IMR-90 (cell line): ENCODE measurements at regions not wholly inside any gene's neighbourhood (a gene's known extent, or its start where the extent isn't known, plus 50 kb on each side); places are given as distances from the start of the nearest gene placed in this dataset.

Source experiments
- ATAC-seq: fragments of 200-7000 bp; cut with Tn5 transposase; 2 replicates; pipeline ENCODE4 v1.9.1; 2020; ENCODE audit warnings: low read depth, mild to moderate bottlenecking, moderate library complexity
- BruUV-seq: library from RNA; stranded (reverse); fragments of 400-500 nt; replicated peaks from 2 replicates; lab custom pipeline; 2021; lab: Mats Ljungman, UMichigan
- CTCF ChIA-PET: fragments of 300-600 bp; formaldehyde crosslinking; extraction: SDS; loops from one replicate; lab custom pipeline; 2021; ENCODE audit warnings: antibody characterized with exemption; lab: Yijun Ruan, JAX
- POLR2A ChIA-PET: fragments of 300-600 bp; sonication (Branson Sonifier 250); formaldehyde crosslinking; loops from one replicate; lab custom pipeline; 2022; ENCODE audit warnings: antibody characterized with exemption; ENCODE audit not compliant: unreplicated experiment; lab: Charles Lee
- DNase-seq: peaks from one replicate; pipeline ENCODE4 v3.0.0; 2013
- H2AFZ ChIP-seq: replicated peaks from 2 replicates; pipeline ENCODE3; 2013; ENCODE audit warnings: low read length, mild to moderate bottlenecking; ENCODE audit not compliant: poor library complexity
- H2AK5ac ChIP-seq: 2 replicates; pipeline ENCODE4 v1.6.1; 2013; ENCODE audit warnings: low read depth, low read length, inconsistent platforms
- H2AK9ac ChIP-seq: replicated peaks from 2 replicates; pipeline ENCODE3; 2013; ENCODE audit warnings: mild to moderate bottlenecking, low read depth, low read length, moderate library complexity; ENCODE audit not compliant: poor library complexity
- H2BK120ac ChIP-seq: 2 replicates; pipeline ENCODE4 v1.6.1; 2013; ENCODE audit warnings: low read depth, low read length, inconsistent platforms
- H2BK15ac ChIP-seq: 3 replicates; pipeline ENCODE4 v1.6.1; 2013; ENCODE audit warnings: low read depth, low read length, inconsistent platforms
- H2BK20ac ChIP-seq: 2 replicates; pipeline ENCODE4 v1.6.1; 2013; ENCODE audit warnings: low read depth, mild to moderate bottlenecking, inconsistent platforms, low read length, moderate library complexity
- H2BK5ac ChIP-seq: 2 replicates; pipeline ENCODE4 v1.6.1; 2013; ENCODE audit warnings: mild to moderate bottlenecking, low read depth, low read length, inconsistent platforms; ENCODE audit not compliant: poor library complexity, severe bottlenecking
- H3K14ac ChIP-seq: replicated peaks from 2 replicates; pipeline ENCODE4 v1.6.1; 2013; ENCODE audit warnings: low read depth, low read length, inconsistent platforms
- H3K18ac ChIP-seq: 2 replicates; pipeline ENCODE4 v1.6.1; 2013; ENCODE audit warnings: low read depth, low read length, control low read depth
- H3K23ac ChIP-seq: 2 replicates; pipeline ENCODE4 v1.6.1; 2013; ENCODE audit warnings: low read depth, low read length, inconsistent platforms
- H3K27ac ChIP-seq: 2 replicates; pipeline ENCODE4 v1.5.1; 2013; ENCODE audit warnings: mild to moderate bottlenecking, control low read depth, low read length; ENCODE audit not compliant: insufficient read depth
- H3K27me3 ChIP-seq: 2 replicates; pipeline ENCODE4 v1.6.1; 2013; ENCODE audit warnings: low read length; ENCODE audit not compliant: control insufficient read depth, insufficient read depth
- H3K36me3 ChIP-seq: 2 replicates; pipeline ENCODE4 v1.6.1; 2013; ENCODE audit warnings: low read length, mixed read lengths; ENCODE audit not compliant: control insufficient read depth, insufficient read depth
- H3K4ac ChIP-seq: 2 replicates; pipeline ENCODE4 v1.6.1; 2013; ENCODE audit warnings: low read depth, low read length, inconsistent platforms
- H3K4me1 ChIP-seq: 2 replicates; pipeline ENCODE4 v1.6.1; 2013; ENCODE audit warnings: low read length, mixed read lengths; ENCODE audit not compliant: control insufficient read depth, insufficient read depth
- H3K4me2 ChIP-seq: 2 replicates; pipeline ENCODE4 v1.6.1; 2013; ENCODE audit warnings: low read depth, mild to moderate bottlenecking, control low read depth, low read length, moderate library complexity
- H3K4me3 ChIP-seq: 2 replicates; pipeline ENCODE4 v1.5.1; 2013; ENCODE audit warnings: low read depth, mild to moderate bottlenecking, control low read depth, low read length, moderate library complexity; ENCODE audit not compliant: insufficient read depth
- H3K56ac ChIP-seq: 2 replicates; pipeline ENCODE4 v1.6.1; 2013; ENCODE audit warnings: low read length, inconsistent platforms; ENCODE audit not compliant: insufficient read depth; ENCODE audit errors: extremely low read depth
- H3K79me1 ChIP-seq, 2 experiments: 2 replicates each; pipeline ENCODE4 v1.6.1; 2013; ENCODE audit warnings: low read length in 2 of 2, inconsistent platforms in 1 of 2, low read depth in 1 of 2
- H3K9ac ChIP-seq: 2 replicates; pipeline ENCODE4 v1.6.1; 2013; ENCODE audit warnings: low read depth, low read length, control low read depth
- H3K9me1 ChIP-seq: 2 replicates; pipeline ENCODE4 v1.6.1; 2013; ENCODE audit warnings: low read length, inconsistent platforms; ENCODE audit not compliant: insufficient read depth
- H3K9me3 ChIP-seq: 2 replicates; pipeline ENCODE4 v1.6.1; 2013; ENCODE audit warnings: low read length; ENCODE audit not compliant: control insufficient read depth, insufficient read depth
- H4K20me1 ChIP-seq: 2 replicates; pipeline ENCODE4 v1.6.1; 2013; ENCODE audit warnings: low read length, inconsistent platforms; ENCODE audit not compliant: insufficient read depth
- H4K5ac ChIP-seq: 2 replicates; pipeline ENCODE4 v1.6.1; 2013; ENCODE audit warnings: mild to moderate bottlenecking, low read depth, low read length, control low read depth
- H4K8ac ChIP-seq, 2 experiments: 2 replicates each; pipeline ENCODE4 v1.6.1; 2013; ENCODE audit warnings: low read depth in 2 of 2, low read length in 2 of 2, control low read depth in 1 of 2, inconsistent platforms in 1 of 2
- H4K91ac ChIP-seq: 2 replicates; pipeline ENCODE4 v1.6.1; 2013; ENCODE audit warnings: low read depth, low read length, inconsistent platforms; ENCODE audit not compliant: insufficient read depth
- CEBPB ChIP-seq: IDR thresholded peaks from 2 replicates; pipeline ENCODE4 v1.6.1; 2012; ENCODE audit warnings: low read depth, low read length, improper control_type of control experiment
- ELK1 ChIP-seq: fragments of 150-350 bp; IDR thresholded peaks from 2 replicates; pipeline ENCODE4 v1.6.1; 2016; ENCODE audit warnings: low read depth, mild to moderate bottlenecking, low read length, moderate library complexity, borderline replicate concordance
- MAFK ChIP-seq: IDR thresholded peaks from 2 replicates; pipeline ENCODE4 v1.6.1; 2012; ENCODE audit warnings: low read depth, low read length, improper control_type of control experiment
- MXI1 ChIP-seq: IDR thresholded peaks from 2 replicates; pipeline ENCODE4 v1.6.1; 2012; ENCODE audit warnings: low read depth, mild to moderate bottlenecking, low read length, moderate library complexity, borderline replicate concordance
- NFE2L2 ChIP-seq: fragments of 150-350 bp; IDR thresholded peaks from 2 replicates; pipeline ENCODE4 v1.6.1; 2016; ENCODE audit warnings: low read depth, mild to moderate bottlenecking, low read length
- RAD21 ChIP-seq: IDR thresholded peaks from 2 replicates; pipeline ENCODE4 v1.6.1; 2012; ENCODE audit warnings: low read length, improper control_type of control experiment
- RCOR1 ChIP-seq: IDR thresholded peaks from 2 replicates; pipeline ENCODE4 v1.6.1; 2012; ENCODE audit warnings: mild to moderate bottlenecking, low read length, improper control_type of control experiment; ENCODE audit not compliant: insufficient replicate concordance
- RFX5 ChIP-seq: IDR thresholded peaks from 2 replicates; pipeline ENCODE4 v1.8.0; 2012; ENCODE audit warnings: low read depth, mild to moderate bottlenecking, low read length, moderate library complexity
- USF2 ChIP-seq: fragments of 150-350 bp; IDR thresholded peaks from 2 replicates; pipeline ENCODE4 v1.6.1; 2017; ENCODE audit warnings: mild to moderate bottlenecking, antibody characterized with exemption, low read length, low read depth
- WGBS, 2 experiments: methylation state at CpG; one replicate each; pipeline versions ENCODE4 v1.1.5 to v1.1.7; 2013; ENCODE audit warnings: missing lambda C conversion rate in 2 of 2; ENCODE audit not compliant: insufficient read length in 1 of 2; ENCODE audit errors: extremely low coverage in 2 of 2; 5-methylcytosine and 5-hydroxymethylcytosine counted together
- dilution Hi-C: fragments of 300-500 bp; cut with HindIII; formaldehyde crosslinking; loops from one replicate; pipeline ENCODE4 v1.14.3; 2018; ENCODE audit warnings: low sequenced_read_pairs; ENCODE audit not compliant: unreplicated experiment
- in situ Hi-C: fragments of 300-500 bp; cut with MboI; formaldehyde crosslinking; loops from 3 replicates; pipeline ENCODE4 v1.14.3; 2019; ENCODE audit warnings: low sequenced_read_pairs, inconsistent platforms, mixed read lengths
- intact Hi-C: fragments of 100-400 bp; cut with micrococcal nuclease; formaldehyde crosslinking; loops from 2 replicates; pipeline ENCODE4 v1.10.0; 2022

- no peak overlapping the region for H3K4me2 ChIP-seq
- in situ Hi-C loops (loop anchor here (10.0 kb wide), 1 partner anchor 56 kb away; no protein-coding TSS in a partner anchor), intact Hi-C loops (no loop called here), dilution Hi-C loops (no loop called here)
- no CpG with 5 or more reads among the region's 1 CpG for WGBS, 2 experiments
- H2AK9ac ChIP-seq: no peak overlapping the region
- H3K18ac ChIP-seq: no peak overlapping the region
- H2AK5ac ChIP-seq: no peak overlapping the region
- H3K4ac ChIP-seq: no peak overlapping the region
- no peak overlapping the region for H3K27ac ChIP-seq
- no peaks in the 10 kb centered on the region for H3K79me1 ChIP-seq
- no peak overlapping the region for H2BK15ac ChIP-seq
- H3K4me3 ChIP-seq: no peak overlapping the region
- H3K27me3 ChIP-seq: no peaks in the 10 kb centered on the region
- no peak overlapping the region for H3K23ac ChIP-seq
- H3K4me1 ChIP-seq: no peaks in the 10 kb centered on the region
- no peak overlapping the region; the same call in 1 of the 2 replicates for H3K14ac ChIP-seq
- no peaks in the 10 kb centered on the region for H3K36me3 ChIP-seq
- H3K56ac ChIP-seq: no peak overlapping the region
- no peaks in the 10 kb centered on the region for H4K20me1 ChIP-seq
- H4K5ac ChIP-seq: no peak overlapping the region
- CTCF ChIA-PET: no interaction called here
- no peak overlapping the region; the same call in 1 of the 2 replicates for H2BK120ac ChIP-seq
- no peak for TF ChIP-seq RAD21
- TF ChIP-seq RFX5: no peak
- TF ChIP-seq CEBPB: no peak
- TF ChIP-seq RCOR1: no peak
- TF ChIP-seq MAFK: no peak
- no peak for TF ChIP-seq NFE2L2
- TF ChIP-seq ELK1: no peak
- TF ChIP-seq MXI1: no peak
- no peak for TF ChIP-seq USF2
- H2AFZ ChIP-seq: no peak overlapping the region
- no peak overlapping the region for H2BK5ac ChIP-seq
- no peak overlapping the region for H4K8ac ChIP-seq
- POLR2A ChIA-PET: no interaction called here
- no peak overlapping the region for H3K9ac ChIP-seq
- no TSS peak for BruUV-seq
- DNase-seq: no peak
- H2BK20ac ChIP-seq: no peak overlapping the region
- ATAC-seq: no peak
- no peaks in the 10 kb centered on the region for H3K9me1 ChIP-seq
- no peaks in the 10 kb centered on the region for H3K9me3 ChIP-seq
- no peak overlapping the region for H4K91ac ChIP-seq
Measured at GRCh38 chr16:17769065-17769464, 298.3 kb upstream of the XYLT1 start.
